Panc1 (cell line): ENCODE measurements at regions not wholly inside any gene's neighbourhood (a gene's known extent, or its start where the extent isn't known, plus 50 kb on each side); places are given as distances from the start of the nearest gene placed in this dataset.

Experiments
- ATAC-seq: fragments of 200-7000 bp; cut with Tn5 transposase; 2 replicates; pipeline ENCODE4 v1.9.1; 2020; ENCODE audit warnings: mild to moderate bottlenecking, moderate library complexity
- BruUV-seq: library from RNA; stranded (reverse); fragments of 400-500 nt; replicated peaks from 2 replicates; lab custom pipeline; 2021; lab: Mats Ljungman, UMichigan
- CTCF ChIA-PET: fragments of 300-600 bp; sonication (Branson Sonifier 250); formaldehyde crosslinking; loops from one replicate; lab custom pipeline; 2022; ENCODE audit warnings: antibody characterized with exemption; lab: Charles Lee
- POLR2A ChIA-PET: fragments of 300-600 bp; sonication (Branson Sonifier 250); formaldehyde crosslinking; loops from one replicate; lab custom pipeline; 2022; ENCODE audit warnings: antibody characterized with exemption; lab: Charles Lee
- DNase-seq: peaks from one replicate; pipeline ENCODE4 v3.0.0-alpha.2; 2010; ENCODE audit warnings: low read depth, low spot score
- H3K27ac ChIP-seq: 2 replicates; pipeline ENCODE4 v1.5.1; 2011; ENCODE audit warnings: mild to moderate bottlenecking, low read length, inconsistent platforms
- H3K27me3 ChIP-seq: fragments of 200-500 bp; sonication (Bioruptor generic); 2 replicates; pipeline ENCODE4 v1.6.0; 2014; ENCODE audit warnings: low read length, inconsistent platforms; ENCODE audit not compliant: control insufficient read depth, insufficient read depth
- H3K36me3 ChIP-seq: fragments of 200-500 bp; sonication (Bioruptor generic); 2 replicates; pipeline ENCODE4 v1.5.1; 2014; ENCODE audit warnings: inconsistent platforms, mild to moderate bottlenecking, low read length, moderate library complexity; ENCODE audit not compliant: control insufficient read depth, insufficient read depth
- H3K4me1 ChIP-seq: 2 replicates; pipeline ENCODE4 v1.5.1; 2011; ENCODE audit warnings: inconsistent platforms, mild to moderate bottlenecking, low read length, moderate library complexity; ENCODE audit not compliant: control insufficient read depth, insufficient read depth
- H3K4me3 ChIP-seq, 2 experiments: 2 replicates each; pipeline ENCODE4 v1.5.1; 2011 to 2012; ENCODE audit warnings: low read depth in 2 of 2, low read length in 2 of 2, mild to moderate bottlenecking in 2 of 2, inconsistent platforms in 1 of 2, moderate library complexity in 1 of 2
- H3K9me3 ChIP-seq: fragments of 200-500 bp; sonication (Bioruptor generic); 2 replicates; pipeline ENCODE4 v1.5.1; 2014; ENCODE audit warnings: low read depth, mild to moderate bottlenecking, inconsistent platforms, low read length, moderate library complexity; ENCODE audit not compliant: control insufficient read depth, insufficient read depth
- CTCF ChIP-seq: fragments of 450-650 bp; IDR thresholded peaks from 2 replicates; pipeline ENCODE4 v1.5.1; 2017; ENCODE audit warnings: mild to moderate bottlenecking
- POLR2AphosphoS5 ChIP-seq: IDR thresholded peaks from 2 replicates; pipeline ENCODE4 v1.6.1; 2012; ENCODE audit warnings: mild to moderate bottlenecking, low read depth, low read length, moderate library complexity
- REST ChIP-seq, 2 experiments: IDR thresholded peaks; 2 replicates each; pipeline ENCODE4 v1.6.1; 2011 to 2012; ENCODE audit warnings: low read depth in 2 of 2, control low read depth in 1 of 2, low read length in 1 of 2, mild to moderate bottlenecking in 1 of 2, moderate library complexity in 1 of 2; ENCODE audit not compliant: insufficient read depth in 1 of 2
- SIN3A ChIP-seq: IDR thresholded peaks from 2 replicates; pipeline ENCODE4 v1.6.1; 2012; ENCODE audit warnings: low read depth, mild to moderate bottlenecking, low read length, moderate library complexity, borderline replicate concordance; ENCODE audit not compliant: insufficient read depth
- TCF7L2 ChIP-seq: IDR thresholded peaks from 2 replicates; pipeline ENCODE4 v1.6.1; 2011; ENCODE audit warnings: mild to moderate bottlenecking, low read depth, low read length, inconsistent platforms
- in situ Hi-C: cut with HindIII; loops from 2 replicates; pipeline ENCODE4 v1.10.0; 2016; ENCODE audit warnings: low sequenced_read_pairs, low pct_unique_long_range_greater_than_20kb
- intact Hi-C: fragments of 100-400 bp; cut with micrococcal nuclease; formaldehyde crosslinking; loops from one replicate; pipeline ENCODE4 v1.10.0; 2022; ENCODE audit not compliant: unreplicated experiment

DNA sequence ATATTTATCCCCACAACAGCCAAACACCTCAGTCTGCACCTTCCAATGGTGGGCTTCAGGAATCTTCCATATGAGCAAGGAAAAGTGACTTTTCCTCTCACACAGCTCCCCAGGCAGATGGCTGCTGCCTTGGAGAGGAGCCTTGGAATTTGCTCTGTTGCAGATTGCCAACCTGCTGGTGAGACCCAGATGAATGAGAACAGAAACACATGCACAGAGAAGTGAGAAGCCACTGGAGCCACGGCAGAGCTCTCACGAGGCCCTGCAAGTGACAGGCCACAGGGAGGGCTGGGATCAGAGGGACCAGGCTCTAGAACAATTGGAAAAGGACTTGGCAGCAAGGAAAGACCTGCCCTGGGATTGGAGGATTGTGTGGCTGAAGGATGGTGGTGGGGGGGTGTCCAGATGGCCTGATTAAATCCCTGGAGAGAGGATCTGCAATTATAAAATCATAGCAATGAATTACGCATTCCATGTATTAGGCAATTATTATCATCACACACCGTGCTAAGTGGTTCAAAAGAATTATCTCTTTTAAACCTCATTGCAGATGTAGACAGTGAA is 84.9 kb upstream of the PWP1 start:
- Histone ChIP-seq H3K9me3 (no peaks in the 10 kb centered on the region), H3K27me3 (no peaks in the 10 kb centered on the region), H3K36me3 (no peaks in the 10 kb centered on the region), H3K27ac (no peak overlapping the region), H3K4me1 (no peaks in the 10 kb centered on the region), H3K4me3 (no peak overlapping the region)
- in situ Hi-C loops (no loop called here), intact Hi-C loops (no loop called here)
- DNase-seq (no peak), ATAC-seq (no peak)
- POLR2A ChIA-PET: no interaction called here
- no TSS peak for BruUV-seq
- no peak for TF ChIP-seq SIN3A
- TF ChIP-seq TCF7L2: no peak
- TF ChIP-seq REST (IDR thresholded peaks at IDR 0.05; ENCODE audit: insufficient read depth in 1 of 2, low read depth in 2 of 2, low read length in 1 of 2): no peak
- no peak for TF ChIP-seq CTCF
- TF ChIP-seq POLR2AphosphoS5: no peak
- CTCF ChIA-PET: no interaction called here

- ChIA-PET POLR2A (no interaction called here), CTCF (no interaction called here)
- H3K4me1 ChIP-seq: no peaks in the 10 kb centered on the region
- intact Hi-C loops: no loop called here
- no peak overlapping the region for H3K27ac ChIP-seq
- no TSS peak for BruUV-seq
- H3K4me3 ChIP-seq: no peak overlapping the region
- H3K27me3 ChIP-seq: no peaks in the 10 kb centered on the region
- H3K36me3 ChIP-seq: no peaks in the 10 kb centered on the region
- in situ Hi-C loops: no loop called here
- TF ChIP-seq TCF7L2: no peak
- TF ChIP-seq CTCF: no peak
- TF ChIP-seq POLR2AphosphoS5: no peak
- no peak for TF ChIP-seq SIN3A
- no peak for TF ChIP-seq REST (IDR thresholded peaks at IDR 0.05; ENCODE audit: insufficient read depth in 1 of 2, low read depth in 2 of 2, low read length in 1 of 2)
- H3K9me3 ChIP-seq: no peaks in the 10 kb centered on the region
- no peak for DNase-seq
- no peak for ATAC-seq
These were observed 83.2 kb upstream of the PWP1 start for GRCh38 chr12:107602446-107602845.
